ENCODE measurements at regions not wholly inside any gene's neighbourhood (a gene's known extent, or its start where the extent isn't known, plus 50 kb on each side); places are given as distances from the start of the nearest gene placed in this dataset.

DNA sequence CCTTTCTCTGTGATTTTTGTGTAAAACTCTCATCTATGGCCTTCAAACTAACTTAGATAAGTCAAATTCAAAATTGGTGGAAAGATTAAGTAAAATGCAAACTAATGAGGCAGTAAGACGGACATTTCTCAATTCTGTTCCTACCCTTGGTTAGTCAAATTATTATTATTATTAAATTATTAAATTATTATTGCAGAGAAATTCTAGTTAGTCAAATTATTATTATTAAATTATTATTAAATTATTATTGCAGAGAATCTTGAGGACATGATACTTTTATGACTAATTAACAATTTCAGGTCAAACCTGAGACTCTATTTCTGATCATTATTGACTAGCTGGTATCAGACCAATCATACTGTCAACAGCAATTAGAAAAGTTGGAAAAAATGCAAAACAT, 845.0 kb upstream of the NECTIN3 start:
- no CpG with 5 or more reads among the region's 1 CpG for WGBS (ENCODE audit: extremely low coverage, insufficient read length, low lambda C conversion rate)
- no peaks in the 10 kb centered on the region for H3K4me1 ChIP-seq (ENCODE audit: insufficient read depth, low read length)
- no peak overlapping the region for H2AFZ ChIP-seq (ENCODE audit: low read length)
- TF ChIP-seq, protein P1, sequence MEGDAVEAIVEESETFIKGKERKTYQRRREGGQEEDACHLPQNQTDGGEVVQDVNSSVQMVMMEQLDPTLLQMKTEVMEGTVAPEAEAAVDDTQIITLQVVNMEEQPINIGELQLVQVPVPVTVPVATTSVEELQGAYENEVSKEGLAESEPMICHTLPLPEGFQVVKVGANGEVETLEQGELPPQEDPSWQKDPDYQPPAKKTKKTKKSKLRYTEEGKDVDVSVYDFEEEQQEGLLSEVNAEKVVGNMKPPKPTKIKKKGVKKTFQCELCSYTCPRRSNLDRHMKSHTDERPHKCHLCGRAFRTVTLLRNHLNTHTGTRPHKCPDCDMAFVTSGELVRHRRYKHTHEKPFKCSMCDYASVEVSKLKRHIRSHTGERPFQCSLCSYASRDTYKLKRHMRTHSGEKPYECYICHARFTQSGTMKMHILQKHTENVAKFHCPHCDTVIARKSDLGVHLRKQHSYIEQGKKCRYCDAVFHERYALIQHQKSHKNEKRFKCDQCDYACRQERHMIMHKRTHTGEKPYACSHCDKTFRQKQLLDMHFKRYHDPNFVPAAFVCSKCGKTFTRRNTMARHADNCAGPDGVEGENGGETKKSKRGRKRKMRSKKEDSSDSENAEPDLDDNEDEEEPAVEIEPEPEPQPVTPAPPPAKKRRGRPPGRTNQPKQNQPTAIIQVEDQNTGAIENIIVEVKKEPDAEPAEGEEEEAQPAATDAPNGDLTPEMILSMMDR (conservative IDR thresholded peaks at IDR 0.05): no peak
- H2BK20ac ChIP-seq (ENCODE audit: low read depth, low read length, poor library complexity, severe bottlenecking): no peak overlapping the region
- Mint-ChIP-seq H3K4me3 (no peak overlapping the region), H3K4me1 (peaks cover 0 to 3% of the 10 kb centered on the region in 2 experiments; a peak in 2 of 4 replicates), H3K27me3 (ENCODE audit: low read depth) (no peaks in the 10 kb centered on the region), H3K36me3 (ENCODE audit: insufficient read depth in 1 of 3, low read depth in 3 of 3) (0 out of 7 replicates have a peak, but pooled peaks cover 0 to 1% (median 0%) of the 10 kb centered on the region in 3 experiments), H3K9me3 (no peaks in the 10 kb centered on the region), H3K27ac (no peak overlapping the region)
- no peak overlapping the region for H3K18ac ChIP-seq (ENCODE audit: insufficient read length, low read depth, low read length)
- no peaks in the 10 kb centered on the region for H3K23me2 ChIP-seq (ENCODE audit: insufficient read length, low read depth, low read length, poor library complexity, severe bottlenecking)
- H4K91ac ChIP-seq (ENCODE audit: insufficient read length, low read depth, low read length): no peak overlapping the region
- H3K4ac ChIP-seq (ENCODE audit: low read depth, low read length): no peak overlapping the region
- H3K79me1 ChIP-seq (ENCODE audit: insufficient read depth, low read depth, low read length, poor library complexity, severe bottlenecking): no peaks in the 10 kb centered on the region
- no peak overlapping the region for H2BK120ac ChIP-seq (ENCODE audit: low read depth, low read length, poor library complexity, severe bottlenecking)
- H2BK15ac ChIP-seq (ENCODE audit: low read depth, low read length): no peak overlapping the region
- no peaks in the 10 kb centered on the region for H3K27me3 ChIP-seq (ENCODE audit: insufficient read depth, low read length)
- H2BK12ac ChIP-seq (ENCODE audit: insufficient read length, low read depth, low read length): no peak overlapping the region
- no peaks in the 10 kb centered on the region for H3K9me3 ChIP-seq (ENCODE audit: control insufficient read depth, low read depth, low read length)
- no peak overlapping the region for H4K5ac ChIP-seq (ENCODE audit: insufficient read length, low read depth, low read length)
- no peak overlapping the region for H3K27ac ChIP-seq (ENCODE audit: insufficient read length, low read depth, low read length)
- H3T11ph ChIP-seq (ENCODE audit: low read length): no peak overlapping the region
- no peak overlapping the region for H3K56ac ChIP-seq (ENCODE audit: insufficient read length, low read depth, low read length)
- H4K20me1 ChIP-seq (ENCODE audit: control insufficient read depth, insufficient read depth, insufficient read length): no peaks in the 10 kb centered on the region
- no peak overlapping the region for H4K8ac ChIP-seq (replicated peaks; ENCODE audit: insufficient read length, low read depth, low read length)
- H2BK5ac ChIP-seq (ENCODE audit: insufficient read length, low read length): no peak overlapping the region
- H3K79me2 ChIP-seq (ENCODE audit: insufficient read depth, low read length): no peaks in the 10 kb centered on the region
- H3K14ac ChIP-seq (ENCODE audit: insufficient read depth, low read length): no peak overlapping the region
- no peak overlapping the region for H3K4me2 ChIP-seq (ENCODE audit: insufficient read depth, insufficient read length, low read length)
- no peak for DNase-seq
- no peak overlapping the region for H2AK5ac ChIP-seq (ENCODE audit: insufficient read length, low read length)
- H3K23ac ChIP-seq (ENCODE audit: insufficient read length, low read depth, low read length): no peak overlapping the region
- no peak overlapping the region for H3K9ac ChIP-seq (ENCODE audit: extremely low read depth, insufficient read length, low read length)

Measured in H9 (cell line).